Thyroid gland (tissue), 4 donors: ENCODE measurements at regions not wholly inside any gene's neighbourhood (a gene's known extent, or its start where the extent isn't known, plus 50 kb on each side); places are given as distances from the start of the nearest gene placed in this dataset.

Experiments
- DNase-seq, 2 donors: peaks; one replicate each; pipeline ENCODE4 v3.0.0-alpha.2; 2019
- H3K27ac ChIP-seq, 3 donors: fragments of 200-600 bp; sonication (generic); 1 replicate in 2 of 3; 2 replicates in 1 of 3; pipeline ENCODE4 v1.5.1; 2016 to 2019; ENCODE audit warnings: mild to moderate bottlenecking in 1 of 3, moderate library complexity in 1 of 3
- H3K27me3 ChIP-seq: fragments of 200-600 bp; sonication (generic); one replicate; pipeline ENCODE4 v1.5.1; 2019
- H3K36me3 ChIP-seq, 2 donors: fragments of 200-600 bp; sonication (generic); one replicate each; pipeline ENCODE4 v1.5.1; 2016 to 2019
- H3K4me1 ChIP-seq, 2 donors: fragments of 200-600 bp; sonication (generic); one replicate each; pipeline ENCODE4 v1.5.1; 2017 to 2019
- H3K4me3 ChIP-seq, 3 donors: fragments of 200-600 bp; sonication (generic); replicated peaks in 1 of 3; 1 replicate in 2 of 3; 2 replicates in 1 of 3; pipeline ENCODE4 v1.5.1; 2016; ENCODE audit warnings: mild to moderate bottlenecking in 1 of 3
- H3K9me3 ChIP-seq: fragments of 200-600 bp; sonication (generic); one replicate; pipeline ENCODE4 v1.5.1; 2017
- POLR2A ChIP-seq, 2 donors: fragments of 450-650 bp; IDR thresholded peaks; one replicate each; pipeline ENCODE4 v1.6.1; 2017; ENCODE audit warnings: antibody characterized with exemption in 2 of 2, mild to moderate bottlenecking in 2 of 2, moderate library complexity in 1 of 2
- WGBS, 2 donors: methylation state at CpG; one replicate each; pipeline ENCODE4 v1.1.5; 2017; 5-methylcytosine and 5-hydroxymethylcytosine counted together
- intact Hi-C: fragments of 100-400 bp; cut with DNase I; formaldehyde crosslinking; loops from one replicate; pipeline ENCODE4 v1.15.1; 2023
- TF ChIP-seq, protein P1 (sequence below), 6 experiments: fragments of 200-600 bp in 3 of 6; fragments of 450-650 bp in 3 of 6; sonication (generic) in 3 of 6; IDR thresholded peaks; one replicate each; pipeline ENCODE4 v1.5.1; 2016 to 2019; ENCODE audit warnings: antibody characterized with exemption in 6 of 6, mild to moderate bottlenecking in 2 of 6, inconsistent platforms in 1 of 6, moderate library complexity in 1 of 6

DNA sequence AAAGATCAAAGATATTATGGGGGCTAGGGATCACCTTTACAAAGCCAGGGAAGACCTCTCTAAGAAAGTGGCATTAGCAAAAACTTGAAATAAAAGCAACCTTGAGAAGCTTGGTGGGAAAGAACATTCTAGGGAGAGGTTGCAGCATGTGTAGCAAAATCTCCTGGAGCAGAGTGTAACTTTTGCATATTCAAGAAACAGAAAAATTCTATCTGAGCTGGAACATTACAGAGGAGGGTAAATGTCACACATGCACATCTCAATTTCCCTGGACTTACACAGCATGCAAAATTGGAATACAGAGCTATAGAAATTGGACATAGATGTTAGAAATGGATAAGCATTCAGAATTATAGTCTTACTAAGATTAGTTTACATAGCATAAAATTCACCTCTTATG, 510.0 kb downstream of the CETN3 start:
- TF ChIP-seq, protein P1, sequence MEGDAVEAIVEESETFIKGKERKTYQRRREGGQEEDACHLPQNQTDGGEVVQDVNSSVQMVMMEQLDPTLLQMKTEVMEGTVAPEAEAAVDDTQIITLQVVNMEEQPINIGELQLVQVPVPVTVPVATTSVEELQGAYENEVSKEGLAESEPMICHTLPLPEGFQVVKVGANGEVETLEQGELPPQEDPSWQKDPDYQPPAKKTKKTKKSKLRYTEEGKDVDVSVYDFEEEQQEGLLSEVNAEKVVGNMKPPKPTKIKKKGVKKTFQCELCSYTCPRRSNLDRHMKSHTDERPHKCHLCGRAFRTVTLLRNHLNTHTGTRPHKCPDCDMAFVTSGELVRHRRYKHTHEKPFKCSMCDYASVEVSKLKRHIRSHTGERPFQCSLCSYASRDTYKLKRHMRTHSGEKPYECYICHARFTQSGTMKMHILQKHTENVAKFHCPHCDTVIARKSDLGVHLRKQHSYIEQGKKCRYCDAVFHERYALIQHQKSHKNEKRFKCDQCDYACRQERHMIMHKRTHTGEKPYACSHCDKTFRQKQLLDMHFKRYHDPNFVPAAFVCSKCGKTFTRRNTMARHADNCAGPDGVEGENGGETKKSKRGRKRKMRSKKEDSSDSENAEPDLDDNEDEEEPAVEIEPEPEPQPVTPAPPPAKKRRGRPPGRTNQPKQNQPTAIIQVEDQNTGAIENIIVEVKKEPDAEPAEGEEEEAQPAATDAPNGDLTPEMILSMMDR (IDR thresholded peaks at IDR 0.05): no peak
- TF ChIP-seq POLR2A (IDR thresholded peaks at IDR 0.05): no peak
- no peaks in the 10 kb centered on the region for H3K9me3 ChIP-seq
- intact Hi-C loops: no loop called here
- DNase-seq: no peak
- H3K27me3 ChIP-seq: no peaks in the 10 kb centered on the region
- H3K27ac ChIP-seq: no peak overlapping the region
- H3K36me3 ChIP-seq: no peaks in the 10 kb centered on the region
- H3K4me1 ChIP-seq: no peaks in the 10 kb centered on the region
- H3K4me3 ChIP-seq: no peak overlapping the region

DNA sequence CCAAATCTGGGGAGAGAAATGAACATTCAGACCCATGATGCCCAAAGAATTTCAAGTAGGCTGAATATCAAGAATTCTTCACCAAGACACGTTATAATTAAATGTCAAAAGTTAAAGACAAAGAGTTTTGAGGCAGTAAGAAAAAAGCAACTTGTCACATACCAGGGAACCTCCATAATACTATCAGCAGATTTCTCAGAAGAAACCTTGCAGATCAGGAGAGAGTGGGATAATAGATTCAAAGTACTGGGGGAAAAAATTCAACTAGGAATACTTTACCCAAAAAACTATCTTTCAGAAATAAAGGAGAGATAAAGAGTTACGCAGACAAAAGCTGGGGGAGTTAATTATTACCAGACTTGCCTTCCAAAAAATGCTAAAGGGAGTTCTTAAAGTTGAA, 516.0 kb downstream of the CETN3 start:
- 78 to 79% methylated on average over 2 of the region's 2 CpGs for WGBS, 2 donors
- Histone ChIP-seq H3K36me3 (no peaks in the 10 kb centered on the region), H3K27me3 (no peaks in the 10 kb centered on the region), H3K27ac (no peak overlapping the region), H3K4me3 (no peak overlapping the region), H3K9me3 (no peaks in the 10 kb centered on the region), H3K4me1 (no peaks in the 10 kb centered on the region)
- no peak for TF ChIP-seq POLR2A (IDR thresholded peaks at IDR 0.05)
- TF ChIP-seq, protein P1 (IDR thresholded peaks at IDR 0.05): no peak
- intact Hi-C loops: no loop called here
- no peak for DNase-seq

DNA sequence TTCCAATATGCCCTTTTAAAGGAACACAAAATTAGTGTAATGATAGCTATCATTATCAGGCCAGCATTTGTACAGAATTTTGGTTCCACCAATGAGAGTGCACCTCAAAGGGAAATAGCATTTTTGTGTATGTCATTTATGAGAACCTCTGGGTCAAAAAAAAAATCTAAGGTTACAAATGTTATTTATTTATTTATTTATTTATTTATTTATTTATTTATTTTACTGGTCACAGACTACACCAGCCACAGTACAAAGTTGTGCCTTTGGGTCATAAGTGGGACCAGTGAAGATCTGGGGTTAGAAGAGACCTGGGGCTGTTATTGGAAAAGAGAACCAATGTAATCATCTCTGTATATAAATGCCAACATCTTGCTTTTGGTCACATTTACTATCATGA, 523.9 kb downstream of the CETN3 start:
- TF ChIP-seq, protein P1 (IDR thresholded peaks at IDR 0.05): no peak
- TF ChIP-seq POLR2A (IDR thresholded peaks at IDR 0.05): no peak
- no peak overlapping the region for H3K4me3 ChIP-seq
- no peaks in the 10 kb centered on the region for H3K27me3 ChIP-seq
- intact Hi-C loops: no loop called here
- H3K27ac ChIP-seq: no peak overlapping the region
- no peak for DNase-seq
- no peaks in the 10 kb centered on the region for H3K36me3 ChIP-seq
- H3K9me3 ChIP-seq: no peaks in the 10 kb centered on the region
- H3K4me1 ChIP-seq: no peaks in the 10 kb centered on the region

DNA sequence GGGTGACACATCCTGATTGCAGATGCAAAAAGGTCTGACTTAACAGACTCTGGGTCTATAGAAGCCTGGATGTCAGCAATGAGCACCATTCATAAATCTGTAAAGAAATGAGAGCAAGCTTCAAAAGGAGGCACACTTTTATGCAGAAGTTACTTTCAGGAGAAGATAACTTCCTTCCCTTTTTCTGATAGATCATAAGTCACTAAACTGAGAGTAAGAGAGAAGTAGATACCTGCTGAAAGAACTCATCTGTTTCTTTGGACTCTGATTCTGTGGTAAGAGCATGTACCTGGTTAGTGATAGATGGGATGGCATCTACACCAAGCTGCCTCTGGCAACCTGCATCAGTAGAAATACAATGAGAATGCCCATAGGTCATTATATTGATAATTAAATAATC, 525.6 kb downstream of the CETN3 start:
- intact Hi-C loops: no loop called here
- DNase-seq: no peak
- H3K27ac ChIP-seq: no peak overlapping the region
- H3K36me3 ChIP-seq: no peaks in the 10 kb centered on the region
- no peaks in the 10 kb centered on the region for H3K27me3 ChIP-seq
- H3K4me1 ChIP-seq: no peaks in the 10 kb centered on the region
- H3K4me3 ChIP-seq: no peak overlapping the region
- H3K9me3 ChIP-seq: no peaks in the 10 kb centered on the region
- TF ChIP-seq POLR2A (IDR thresholded peaks at IDR 0.05): no peak
- TF ChIP-seq, protein P1 (IDR thresholded peaks at IDR 0.05): no peak

DNA sequence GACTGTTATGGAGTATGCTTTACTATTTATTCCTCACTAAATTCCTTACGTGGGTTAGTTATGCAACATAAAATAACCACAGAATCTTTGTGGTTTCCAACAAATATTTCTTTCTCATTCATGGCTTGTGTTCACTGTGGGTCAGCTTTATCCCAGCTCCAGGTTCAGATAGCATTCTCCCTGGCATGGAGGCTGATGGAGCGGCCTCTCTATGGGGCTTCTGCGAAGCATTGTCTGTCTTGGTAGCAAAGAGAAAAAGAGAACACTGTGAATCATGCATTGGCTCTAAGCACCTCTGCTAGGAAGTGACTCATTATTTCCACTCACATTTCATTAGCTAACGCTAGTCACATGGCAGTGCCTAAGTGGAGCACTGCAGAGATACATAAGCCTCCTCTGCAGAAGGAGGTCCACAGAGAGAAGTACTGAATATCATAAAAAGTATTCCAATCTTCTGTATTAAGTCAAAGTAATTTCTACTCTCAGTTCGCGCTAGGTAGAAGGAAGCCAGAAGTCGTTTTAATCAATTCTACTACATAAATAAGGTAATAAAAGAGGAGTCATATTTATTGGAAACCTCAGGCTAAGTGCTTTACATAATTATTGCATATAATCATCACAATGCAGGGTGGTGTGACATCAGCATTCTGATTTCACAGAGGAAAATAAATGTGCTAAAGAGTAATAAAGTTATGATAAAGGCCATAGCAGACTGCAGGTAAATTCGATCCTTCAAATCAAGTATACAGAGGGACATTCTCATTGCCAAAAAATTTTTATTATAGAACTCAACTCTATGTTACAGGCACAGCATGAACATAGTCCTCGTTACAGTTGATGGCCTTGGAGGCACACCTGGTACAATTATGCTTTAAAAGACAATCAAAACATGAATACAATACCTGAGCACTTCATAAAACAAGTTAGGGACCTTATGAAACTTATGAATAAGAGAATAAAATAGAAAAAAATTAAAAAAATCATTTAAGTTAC, 531.1 kb downstream of the CETN3 start:
- Histone ChIP-seq H3K27me3 (no peaks in the 10 kb centered on the region), H3K36me3 (no peaks in the 10 kb centered on the region), H3K4me1 (no peaks in the 10 kb centered on the region), H3K27ac (no peak overlapping the region), H3K9me3 (no peaks in the 10 kb centered on the region), H3K4me3 (no peak overlapping the region)
- no peak for DNase-seq
- intact Hi-C loops: no loop called here
- no peak for TF ChIP-seq POLR2A (IDR thresholded peaks at IDR 0.05)
- TF ChIP-seq, protein P1 (IDR thresholded peaks at IDR 0.05): no peak
- WGBS, 2 donors: 87 to 88% methylated on average over 9 of the region's 9 CpGs
